KMS-11 (cell line): ENCODE measurements at regions not wholly inside any gene's neighbourhood (a gene's known extent, or its start where the extent isn't known, plus 50 kb on each side); places are given as distances from the start of the nearest gene placed in this dataset.

Experiments used
- H2AFZ ChIP-seq: fragments of 200-600 bp; sonication (generic); 2 replicates; pipeline ENCODE4 v1.6.1; 2016; ENCODE audit warnings: antibody characterized with exemption, mixed run types, low read depth
- H3K27ac ChIP-seq: fragments of 200-600 bp; sonication (generic); 2 replicates; pipeline ENCODE4 v1.6.1; 2016; ENCODE audit warnings: mild to moderate bottlenecking, mixed run types
- H3K27me3 ChIP-seq: fragments of 200-600 bp; sonication (generic); 2 replicates; pipeline ENCODE4 v1.6.1; 2017; ENCODE audit warnings: mild to moderate bottlenecking, low read depth, mixed run types, moderate library complexity; ENCODE audit not compliant: insufficient read depth
- H3K36me3 ChIP-seq: fragments of 200-600 bp; sonication (generic); 2 replicates; pipeline ENCODE4 v1.6.1; 2017; ENCODE audit warnings: mild to moderate bottlenecking, mixed run types; ENCODE audit not compliant: insufficient read depth
- H3K4me1 ChIP-seq: fragments of 200-600 bp; sonication (generic); 2 replicates; pipeline ENCODE4 v1.6.1; 2016; ENCODE audit warnings: mild to moderate bottlenecking, low read depth, mixed run types; ENCODE audit not compliant: poor library complexity, severe bottlenecking
- H3K4me2 ChIP-seq: fragments of 200-600 bp; sonication (generic); 2 replicates; pipeline ENCODE4 v1.7.0; 2016; ENCODE audit warnings: mild to moderate bottlenecking, mixed run types
- H3K4me3 ChIP-seq: fragments of 200-600 bp; sonication (generic); IDR thresholded peaks from 2 replicates; pipeline ENCODE4 v1.6.1; 2017; ENCODE audit warnings: low read depth, low read length, mixed read lengths; ENCODE audit not compliant: insufficient read depth
- H3K79me2 ChIP-seq: fragments of 200-600 bp; sonication (generic); 2 replicates; pipeline ENCODE4 v1.6.1; 2016; ENCODE audit warnings: low read depth, mixed run types; ENCODE audit not compliant: insufficient read depth
- H3K9ac ChIP-seq: fragments of 200-600 bp; sonication (generic); 2 replicates; pipeline ENCODE4 v1.6.1; 2016; ENCODE audit warnings: mild to moderate bottlenecking, mixed run types
- H4K20me1 ChIP-seq: fragments of 200-600 bp; sonication (generic); 2 replicates; pipeline ENCODE4 v1.6.1; 2016; ENCODE audit warnings: mild to moderate bottlenecking, mixed run types; ENCODE audit not compliant: insufficient read depth
- CTCF ChIP-seq: fragments of 200-600 bp; sonication (generic); conservative IDR thresholded peaks from 2 replicates; pipeline ENCODE4 v1.6.1; 2017; ENCODE audit warnings: low read depth, mild to moderate bottlenecking, antibody characterized with exemption, low read length, moderate library complexity, mixed read lengths

- Histone ChIP-seq H3K4me3 (no peak overlapping the region), H3K27me3 (no peaks in the 10 kb centered on the region), H3K9ac (no peak overlapping the region), H2AFZ (no peak overlapping the region), H3K27ac (no peak overlapping the region), H3K36me3 (no peaks in the 10 kb centered on the region), H4K20me1 (no peaks in the 10 kb centered on the region), H3K4me1 (no peaks in the 10 kb centered on the region), H3K79me2 (no peaks in the 10 kb centered on the region), H3K4me2 (no peak overlapping the region)
- no peak for TF ChIP-seq CTCF
Measured at GRCh38 chr2:5978131-5978751, 286.1 kb downstream of the SOX11 start.

- no peak for TF ChIP-seq CTCF
- Histone ChIP-seq H2AFZ (no peak overlapping the region), H4K20me1 (no peaks in the 10 kb centered on the region), H3K27ac (no peak overlapping the region), H3K79me2 (no peaks in the 10 kb centered on the region), H3K4me3 (no peak overlapping the region), H3K4me2 (no peak overlapping the region), H3K27me3 (no peaks in the 10 kb centered on the region), H3K4me1 (no peaks in the 10 kb centered on the region), H3K9ac (no peak overlapping the region), H3K36me3 (no peaks in the 10 kb centered on the region)
Measured at GRCh38 chr2:5980450-5981190, 288.4 kb downstream of the SOX11 start.

- Histone ChIP-seq H3K4me3 (no peak overlapping the region), H3K9ac (no peak overlapping the region)
- no peak for TF ChIP-seq CTCF
Measured at GRCh38 chr2:5982193-5982902, 290.2 kb downstream of the SOX11 start.

DNA sequence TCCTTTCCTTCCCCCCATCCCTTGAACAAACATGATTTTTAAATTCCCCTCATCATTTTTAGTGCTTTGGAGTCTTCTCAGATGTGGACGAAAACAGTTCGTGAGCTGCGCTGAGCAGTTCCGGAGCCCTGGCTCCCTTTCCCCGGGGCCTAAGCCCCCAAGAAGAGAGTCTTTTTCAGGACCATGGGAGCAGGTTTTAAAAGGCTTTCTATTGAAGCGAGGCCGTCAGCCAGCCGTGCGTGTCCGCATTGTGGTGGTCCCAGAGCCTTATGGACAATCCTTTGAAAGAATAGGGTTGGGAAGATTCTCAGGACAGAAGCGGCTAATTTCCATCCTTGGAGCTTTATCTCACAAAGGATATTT is 290.7 kb downstream of the SOX11 start:
- no peak overlapping the region for H3K4me3 ChIP-seq
- H4K20me1 ChIP-seq = no peaks in the 10 kb centered on the region
- H3K79me2 ChIP-seq = no peaks in the 10 kb centered on the region
- no peak overlapping the region for H3K4me2 ChIP-seq
- H3K27ac ChIP-seq = no peak overlapping the region
- H3K4me1 ChIP-seq = no peaks in the 10 kb centered on the region
- H3K36me3 ChIP-seq = no peaks in the 10 kb centered on the region
- H3K9ac ChIP-seq = no peak overlapping the region
- H3K27me3 ChIP-seq = no peaks in the 10 kb centered on the region
- no peak overlapping the region for H2AFZ ChIP-seq
- no peak for TF ChIP-seq CTCF

More at GRCh38 chr2:5982193-5982902, 290.2 kb downstream of the SOX11 start:
- no peak overlapping the region for H3K4me2 ChIP-seq
- H2AFZ ChIP-seq = no peak overlapping the region
- H3K27ac ChIP-seq = no peak overlapping the region
- no peaks in the 10 kb centered on the region for H3K79me2 ChIP-seq
- H4K20me1 ChIP-seq = no peaks in the 10 kb centered on the region
- H3K36me3 ChIP-seq = no peaks in the 10 kb centered on the region
- H3K27me3 ChIP-seq = no peaks in the 10 kb centered on the region
- H3K4me1 ChIP-seq = no peaks in the 10 kb centered on the region
